Medulla oblongata (tissue), 1 donor: ENCODE measurements at regions not wholly inside any gene's neighbourhood (a gene's known extent, or its start where the extent isn't known, plus 50 kb on each side); places are given as distances from the start of the nearest gene placed in this dataset.

ENCODE experiments used
- DNase-seq: peaks from one replicate; pipeline ENCODE4 v3.0.0-alpha.2; 2015; ENCODE audit errors: extremely low spot score

GRCh38 chr4:136103616-136104015, 1428.7 kb downstream of the PCDH18 start:
- peak; percentile 12 for DNase-seq

GRCh38 chr4:136097676-136098075, 1434.6 kb downstream of the PCDH18 start:
- no peak for DNase-seq

GRCh38 chr4:136088211-136088867, 1444.0 kb downstream of the PCDH18 start:
- no peak for DNase-seq

- DNase-seq = no peak
Measured at GRCh38 chr4:136078976-136079375, 1453.3 kb downstream of the PCDH18 start.

GRCh38 chr4:136056748-136057147, 1475.5 kb downstream of the PCDH18 start:
- DNase-seq = no peak

- DNase-seq = no peak
Measured at GRCh38 chr4:136055360-136055759, 1476.9 kb downstream of the PCDH18 start.

GRCh38 chr4:136036744-136037143, 1495.5 kb downstream of the PCDH18 start:
- no peak for DNase-seq

GRCh38 chr4:136032391-136032790, 1499.9 kb downstream of the PCDH18 start:
- DNase-seq = no peak

GRCh38 chr4:136025540-136025939, 1506.8 kb downstream of the PCDH18 start:
- no peak for DNase-seq

- no peak for DNase-seq
Measured at GRCh38 chr4:136017556-136017955, 1514.7 kb downstream of the PCDH18 start.

GRCh38 chr4:136012220-136012619, 1520.1 kb downstream of the PCDH18 start:
- DNase-seq = no peak

GRCh38 chr4:136009258-136009832, 1522.9 kb downstream of the PCDH18 start:
- no peak for DNase-seq

GRCh38 chr4:136007991-136008390, 1524.3 kb downstream of the PCDH18 start:
- DNase-seq = no peak

- DNase-seq = no peak
Measured at GRCh38 chr4:136002316-136002715, 1530.0 kb downstream of the PCDH18 start.

GRCh38 chr4:136001791-136002190, 1530.5 kb downstream of the PCDH18 start:
- no peak for DNase-seq

GRCh38 chr4:136000246-136000645, 1532.0 kb downstream of the PCDH18 start:
- DNase-seq = no peak

- DNase-seq = no peak
Measured at GRCh38 chr4:135994360-135994759, 1537.9 kb downstream of the PCDH18 start.

GRCh38 chr4:135976860-135977259, 1555.4 kb downstream of the PCDH18 start:
- DNase-seq = no peak

GRCh38 chr4:135966936-135967335, 1565.4 kb downstream of the PCDH18 start:
- no peak for DNase-seq

GRCh38 chr4:135963009-135963408, 1569.3 kb downstream of the PCDH18 start:
- no peak for DNase-seq

GRCh38 chr4:135949931-135950330, 1582.4 kb downstream of the PCDH18 start:
- DNase-seq = no peak

GRCh38 chr4:135948797-135949196, 1583.5 kb downstream of the PCDH18 start:
- no peak for DNase-seq

- DNase-seq = no peak
Measured at GRCh38 chr4:135941671-135942070, 1590.6 kb downstream of the PCDH18 start.

- no peak for DNase-seq
Measured at GRCh38 chr4:135934026-135934425, 1598.3 kb downstream of the PCDH18 start.
